ENCODE measurements at regions not wholly inside any gene's neighbourhood (a gene's known extent, or its start where the extent isn't known, plus 50 kb on each side); places are given as distances from the start of the nearest gene placed in this dataset.

GRCh38 chr2:34096562-34097171, 497.6 kb upstream of the FAM98A start:
- peak in 1 of 3 donors; percentile 59 for DNase-seq
- Histone ChIP-seq H3K36me3 (no peaks in the 10 kb centered on the region), H3K4me3 (no peak overlapping the region), H3K27me3 (no peaks in the 10 kb centered on the region), H3K9me3 (no peaks in the 10 kb centered on the region), H3K27ac (no peak overlapping the region), H3K4me1 (no peaks in the 10 kb centered on the region)
- TF ChIP-seq POLR2A (IDR thresholded peaks at IDR 0.05) = no peak
- TF ChIP-seq, protein P1, sequence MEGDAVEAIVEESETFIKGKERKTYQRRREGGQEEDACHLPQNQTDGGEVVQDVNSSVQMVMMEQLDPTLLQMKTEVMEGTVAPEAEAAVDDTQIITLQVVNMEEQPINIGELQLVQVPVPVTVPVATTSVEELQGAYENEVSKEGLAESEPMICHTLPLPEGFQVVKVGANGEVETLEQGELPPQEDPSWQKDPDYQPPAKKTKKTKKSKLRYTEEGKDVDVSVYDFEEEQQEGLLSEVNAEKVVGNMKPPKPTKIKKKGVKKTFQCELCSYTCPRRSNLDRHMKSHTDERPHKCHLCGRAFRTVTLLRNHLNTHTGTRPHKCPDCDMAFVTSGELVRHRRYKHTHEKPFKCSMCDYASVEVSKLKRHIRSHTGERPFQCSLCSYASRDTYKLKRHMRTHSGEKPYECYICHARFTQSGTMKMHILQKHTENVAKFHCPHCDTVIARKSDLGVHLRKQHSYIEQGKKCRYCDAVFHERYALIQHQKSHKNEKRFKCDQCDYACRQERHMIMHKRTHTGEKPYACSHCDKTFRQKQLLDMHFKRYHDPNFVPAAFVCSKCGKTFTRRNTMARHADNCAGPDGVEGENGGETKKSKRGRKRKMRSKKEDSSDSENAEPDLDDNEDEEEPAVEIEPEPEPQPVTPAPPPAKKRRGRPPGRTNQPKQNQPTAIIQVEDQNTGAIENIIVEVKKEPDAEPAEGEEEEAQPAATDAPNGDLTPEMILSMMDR (IDR thresholded peaks at IDR 0.05) = peak; percentile 18 to 76 (median 70)

GRCh38 chr2:34093790-34094189, 494.7 kb upstream of the FAM98A start:
- Histone ChIP-seq H3K27me3 (no peaks in the 10 kb centered on the region), H3K9me3 (no peaks in the 10 kb centered on the region), H3K4me3 (no peak overlapping the region), H3K4me1 (no peaks in the 10 kb centered on the region), H3K36me3 (no peaks in the 10 kb centered on the region), H3K27ac (no peak overlapping the region)
- no peak for TF ChIP-seq POLR2A (IDR thresholded peaks at IDR 0.05)
- TF ChIP-seq, protein P1 (IDR thresholded peaks at IDR 0.05) = no peak
- DNase-seq = no peak

DNA sequence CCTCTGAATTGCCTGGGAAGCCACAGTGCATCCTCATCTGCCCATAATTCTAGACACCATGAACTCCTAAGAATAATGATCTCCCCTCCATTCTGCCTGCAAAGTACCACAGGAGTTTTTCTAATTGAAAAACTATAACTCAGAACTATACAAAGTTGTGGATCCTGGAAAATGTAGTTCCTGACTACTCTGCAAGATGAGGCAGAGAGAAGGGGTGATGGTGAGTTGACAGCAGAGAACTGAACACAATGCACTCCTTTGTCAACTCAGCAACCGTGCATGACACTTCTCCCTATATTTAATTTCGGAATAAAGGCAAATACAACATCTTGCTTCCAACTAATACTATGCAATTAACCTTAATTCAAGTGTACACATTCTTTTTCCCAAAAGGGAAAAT, 471.1 kb upstream of the FAM98A start:
- Histone ChIP-seq H3K4me3 (no peak overlapping the region), H3K4me1 (no peaks in the 10 kb centered on the region), H3K9me3 (no peaks in the 10 kb centered on the region), H3K36me3 (no peaks in the 10 kb centered on the region), H3K27me3 (no peaks in the 10 kb centered on the region), H3K27ac (no peak overlapping the region)
- DNase-seq = no peak
- TF ChIP-seq, protein P1 (IDR thresholded peaks at IDR 0.05) = no peak
- TF ChIP-seq POLR2A (IDR thresholded peaks at IDR 0.05) = no peak

- H3K4me3 ChIP-seq = no peak overlapping the region
- DNase-seq = no peak
- H3K4me1 ChIP-seq = no peaks in the 10 kb centered on the region
- TF ChIP-seq POLR2A (IDR thresholded peaks at IDR 0.05) = no peak
- TF ChIP-seq, protein P1 (IDR thresholded peaks at IDR 0.05) = no peak
- H3K27ac ChIP-seq = no peak overlapping the region
- H3K9me3 ChIP-seq = no peaks in the 10 kb centered on the region
- no peaks in the 10 kb centered on the region for H3K36me3 ChIP-seq
- no peaks in the 10 kb centered on the region for H3K27me3 ChIP-seq
Observed at GRCh38 chr2:34069604-34070003, 470.5 kb upstream of the FAM98A start.

DNA sequence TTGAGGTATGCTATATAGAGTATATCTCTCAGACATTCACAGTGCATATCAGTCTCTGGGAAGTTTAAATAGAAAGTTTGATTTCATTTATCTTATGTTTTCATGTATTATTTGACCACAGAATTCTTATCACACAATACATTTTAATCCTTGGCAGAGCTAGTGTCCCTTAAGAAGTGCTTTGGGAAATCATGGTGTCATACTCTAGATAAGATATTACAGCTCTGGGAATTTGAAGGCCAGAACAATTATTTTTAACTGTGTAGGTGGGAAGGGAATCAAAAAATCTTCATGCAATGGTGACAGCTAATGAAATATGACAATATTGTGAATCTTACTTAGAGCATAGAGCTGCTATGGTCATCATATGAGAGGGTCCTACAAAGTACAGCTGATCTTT, 451.3 kb upstream of the FAM98A start:
- Histone ChIP-seq H3K9me3 (no peaks in the 10 kb centered on the region), H3K4me3 (no peak overlapping the region), H3K27me3 (no peaks in the 10 kb centered on the region), H3K36me3 (no peaks in the 10 kb centered on the region), H3K27ac (no peak overlapping the region), H3K4me1 (no peaks in the 10 kb centered on the region)
- TF ChIP-seq, protein P1 (IDR thresholded peaks at IDR 0.05) = no peak
- TF ChIP-seq POLR2A (IDR thresholded peaks at IDR 0.05) = no peak
- DNase-seq = no peak
